HG03469 (cell line): ENCODE measurements at regions not wholly inside any gene's neighbourhood (a gene's known extent, or its start where the extent isn't known, plus 50 kb on each side); places are given as distances from the start of the nearest gene placed in this dataset.
"Not testable (repeated sequence)": the region's sequence is repeated elsewhere in the genome, so short reads cannot be mapped to it uniquely, and the experiment has no call there.

ENCODE experiments used
- ATAC-seq: cut with Tn5 transposase; IDR thresholded peaks from one replicate; pipeline ENCODE4 v1.9.1; 2021; ENCODE audit warnings: mild to moderate bottlenecking, moderate library complexity, moderate number of reproducible peaks; ENCODE audit not compliant: unreplicated experiment

DNA sequence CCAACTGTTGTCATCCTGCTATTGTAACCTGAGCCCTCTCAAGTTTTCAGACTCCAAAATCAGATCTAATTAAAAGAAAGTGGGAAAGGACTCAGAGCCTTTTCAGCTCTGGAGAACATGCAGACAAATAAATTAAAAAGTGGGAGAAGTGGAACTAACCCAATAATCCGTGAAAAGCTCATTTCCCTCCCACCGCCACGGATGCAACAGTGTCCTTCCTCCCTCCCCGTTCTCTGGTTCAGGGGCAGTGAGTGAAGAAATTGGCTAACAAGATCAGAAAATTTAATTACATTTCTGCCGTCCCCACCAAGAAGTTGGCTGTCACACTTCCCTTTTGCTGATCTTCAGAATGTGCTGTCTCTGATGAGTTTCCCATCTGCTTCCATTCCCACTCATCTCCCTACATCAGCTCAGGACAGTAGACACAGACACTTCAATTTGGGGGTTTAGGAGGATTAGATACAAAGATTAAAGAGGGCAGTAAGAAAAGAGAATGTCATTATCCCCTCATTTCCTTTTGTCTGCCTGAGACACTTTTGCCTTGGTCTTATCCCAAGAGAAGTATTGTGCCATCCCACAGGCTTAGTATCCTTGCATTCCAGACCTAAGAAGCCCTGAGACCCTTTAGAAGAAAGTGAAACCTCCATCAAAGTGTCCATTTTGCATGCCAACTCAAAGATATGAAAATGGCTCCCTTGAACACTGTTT is 335.7 kb upstream of the PPP2R3A start:
- ATAC-seq = no peak

DNA sequence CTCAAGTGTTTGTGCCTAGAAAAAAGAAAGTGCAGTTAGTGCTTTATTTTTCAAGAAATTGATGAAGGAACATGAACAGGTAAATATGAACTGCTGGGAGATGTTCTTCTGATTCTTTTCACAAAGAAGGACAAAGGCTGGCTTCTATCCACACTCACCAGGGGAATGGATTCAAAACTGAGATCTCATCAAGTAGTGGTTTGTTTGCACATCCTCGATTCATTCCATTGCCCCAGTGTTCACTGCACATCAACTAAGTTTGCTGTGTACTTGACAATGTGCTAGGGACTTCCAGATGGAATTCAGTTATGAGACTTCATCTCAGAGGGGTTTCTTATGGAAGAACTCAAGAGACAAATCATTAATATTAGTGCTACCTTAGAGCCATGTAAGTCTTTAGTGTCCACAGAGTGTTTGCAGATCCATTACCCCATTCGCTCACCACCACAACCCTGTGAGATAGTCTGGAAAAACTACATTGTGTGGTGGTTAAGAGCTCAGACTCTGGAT is 332.9 kb upstream of the PPP2R3A start:
- no peak for ATAC-seq

DNA sequence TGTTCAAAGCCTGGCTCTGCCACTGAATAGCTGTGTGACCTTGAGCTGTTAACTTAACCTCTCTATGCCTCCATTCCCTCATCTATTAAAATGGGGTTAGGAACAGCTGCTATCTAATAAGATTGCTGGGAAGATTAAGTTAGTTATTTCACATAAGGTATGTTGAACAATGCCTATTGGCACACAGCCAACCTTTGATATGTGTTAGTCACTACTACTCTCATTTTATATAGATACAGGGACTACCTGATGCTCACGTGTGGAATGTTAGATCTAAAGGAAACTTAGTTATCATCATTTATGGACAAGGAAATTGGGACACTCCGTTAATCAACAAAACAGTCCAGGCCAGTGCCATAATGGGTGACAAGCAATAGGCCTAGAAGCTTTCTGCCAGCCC is 332.4 kb upstream of the PPP2R3A start:
- no peak for ATAC-seq

DNA sequence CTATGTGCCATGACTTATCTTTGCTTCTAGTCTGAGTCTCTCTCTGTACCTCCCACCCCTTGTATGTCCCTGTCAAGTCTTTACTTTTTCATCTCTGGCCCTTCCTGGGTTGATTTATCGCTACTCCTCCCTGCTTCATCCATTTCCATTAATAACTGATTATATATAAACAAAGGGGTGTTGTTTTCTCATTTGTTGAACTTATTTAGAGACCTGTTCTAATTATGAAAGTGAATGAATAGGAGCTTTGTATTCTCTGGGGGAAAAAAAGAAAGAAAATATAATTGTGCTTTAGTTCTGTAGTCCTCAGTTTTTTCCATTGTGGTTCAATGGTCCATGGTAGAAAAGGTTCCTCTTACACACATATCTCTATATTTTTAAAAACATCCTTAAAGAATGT is 328.9 kb upstream of the PPP2R3A start:
- ATAC-seq = no peak

DNA sequence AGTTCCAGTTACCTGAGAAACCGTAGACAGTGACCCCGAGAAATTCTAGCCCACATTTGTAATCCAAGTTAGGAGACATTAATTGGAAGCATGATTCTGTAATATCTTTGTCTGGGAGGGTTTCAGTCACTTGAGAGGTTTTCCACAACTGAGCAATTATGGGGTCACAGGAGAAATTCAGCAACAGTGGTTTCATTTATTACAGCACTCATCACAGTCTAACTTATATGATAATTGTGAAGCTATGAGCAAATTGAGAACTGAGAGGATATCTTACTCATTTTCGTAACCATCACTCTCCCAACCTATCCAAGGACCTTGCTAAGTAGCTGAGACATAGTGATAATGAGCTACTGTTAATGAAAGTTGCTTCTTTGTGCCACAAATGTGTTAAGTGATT is 328.5 kb upstream of the PPP2R3A start:
- ATAC-seq = no peak

DNA sequence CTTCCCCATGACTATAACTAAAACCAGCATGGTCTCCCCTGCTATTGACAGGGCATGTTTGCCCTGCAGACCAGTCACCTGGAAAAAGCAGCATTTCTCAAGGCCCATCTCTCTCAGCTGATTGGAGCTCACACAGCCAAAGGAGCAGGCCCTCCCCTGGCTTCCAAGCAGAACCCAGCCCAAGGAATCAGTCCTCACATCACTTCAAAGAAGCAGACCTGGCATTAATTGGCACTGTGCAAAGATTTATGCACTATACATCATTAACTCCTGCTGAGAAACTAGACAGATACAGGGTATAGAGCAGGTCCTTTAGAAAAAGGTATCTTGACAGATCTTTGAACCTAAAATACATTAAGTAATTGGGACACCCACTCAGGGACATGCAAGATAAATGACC is 323.8 kb upstream of the PPP2R3A start:
- ATAC-seq = no peak

DNA sequence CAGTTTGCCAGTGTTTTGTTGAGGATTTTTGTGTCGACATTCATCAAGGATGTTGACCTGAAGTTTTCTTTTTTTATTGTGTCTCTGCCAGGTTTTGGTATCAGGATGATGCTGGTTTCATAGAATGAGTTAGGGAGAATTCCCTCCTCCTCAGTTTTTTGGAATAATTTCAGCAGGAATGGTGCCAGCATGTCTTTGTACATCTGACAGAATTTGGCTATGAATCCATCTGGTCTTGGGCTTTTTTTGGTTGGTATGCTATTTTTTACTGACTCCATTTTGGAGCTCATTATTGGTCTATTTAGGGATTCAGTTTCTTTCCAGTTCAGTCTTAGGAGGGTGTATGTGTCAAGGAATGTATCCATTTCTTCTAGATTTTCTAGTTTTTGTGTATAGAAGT is 320.0 kb upstream of the PPP2R3A start:
- no peak for ATAC-seq

DNA sequence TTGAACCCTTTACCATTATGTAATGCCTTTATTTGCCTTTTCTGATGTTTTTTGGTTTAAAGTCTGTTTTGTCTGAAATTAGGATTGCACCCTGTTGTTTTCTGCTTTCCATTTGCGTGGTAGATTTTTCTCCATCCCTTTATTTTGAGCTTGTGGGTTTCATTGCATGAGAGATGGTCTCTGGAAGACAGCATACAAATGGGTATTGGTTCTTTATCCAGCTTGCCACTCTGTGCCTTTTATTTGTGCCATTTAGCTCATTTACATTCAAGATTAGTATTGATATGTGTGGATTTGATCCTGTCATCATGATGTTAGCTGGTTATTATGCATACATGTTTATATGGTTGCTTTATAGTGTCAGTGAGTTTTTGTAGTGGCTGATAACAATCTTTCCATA is 318.7 kb upstream of the PPP2R3A start:
- no peak for ATAC-seq

DNA sequence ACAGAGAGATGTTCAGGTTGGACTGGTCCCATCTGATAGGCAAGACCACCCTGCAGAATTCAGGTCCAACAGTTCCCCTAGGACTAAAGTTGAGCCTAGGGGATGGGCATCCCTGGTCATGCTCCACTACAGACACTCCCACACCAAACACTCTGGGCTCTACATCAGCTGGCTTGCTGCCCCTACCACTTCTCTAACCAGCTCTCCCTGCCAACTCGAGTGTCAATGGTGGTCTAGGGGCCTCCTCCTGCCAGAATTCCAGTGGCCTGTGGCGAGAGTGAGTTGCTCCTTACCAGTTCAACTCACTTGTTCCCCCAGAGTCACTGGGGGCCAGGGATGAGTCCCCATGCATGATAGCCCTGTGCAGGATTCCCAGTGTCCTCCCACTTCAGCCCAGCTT is 316.2 kb upstream of the PPP2R3A start:
- no peak for ATAC-seq

DNA sequence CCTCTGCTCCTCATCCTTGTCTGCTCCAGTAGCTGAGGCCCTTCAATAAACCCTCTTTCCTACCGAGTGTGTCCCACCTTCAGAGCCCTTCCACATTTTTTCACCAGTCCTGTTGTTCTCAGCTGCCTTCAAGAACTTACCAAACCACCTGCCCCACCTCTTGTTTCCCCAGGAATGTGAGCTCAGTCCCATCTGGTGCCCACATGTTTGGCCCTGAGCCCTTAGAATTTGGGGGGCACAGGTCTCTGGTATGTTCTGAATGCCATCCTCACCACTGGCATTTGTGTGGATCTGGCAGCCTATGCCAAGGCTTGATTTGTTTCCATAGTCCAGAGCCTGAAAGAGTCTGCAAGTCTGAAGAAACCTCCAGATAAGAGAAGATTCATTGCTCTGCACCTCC is 315.2 kb upstream of the PPP2R3A start:
- ATAC-seq = no peak

DNA sequence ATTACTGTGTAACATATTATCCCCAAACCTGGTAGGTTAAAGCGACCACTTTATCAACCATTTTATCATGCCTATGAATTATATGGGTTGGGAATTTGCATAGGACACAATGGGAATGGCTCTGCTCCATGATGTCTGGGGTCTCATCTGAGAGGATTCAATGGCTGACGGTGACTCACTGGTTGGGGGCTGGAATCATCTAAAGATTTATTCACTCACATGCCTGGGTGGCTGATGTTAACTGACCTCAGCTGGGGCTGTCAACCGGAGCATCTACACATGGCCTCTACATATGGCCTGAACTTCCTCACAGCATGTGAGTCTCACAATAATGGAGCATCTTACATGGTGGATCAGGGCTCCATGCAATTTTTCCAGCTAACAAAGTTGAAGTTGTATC is 313.1 kb upstream of the PPP2R3A start:
- no peak for ATAC-seq

DNA sequence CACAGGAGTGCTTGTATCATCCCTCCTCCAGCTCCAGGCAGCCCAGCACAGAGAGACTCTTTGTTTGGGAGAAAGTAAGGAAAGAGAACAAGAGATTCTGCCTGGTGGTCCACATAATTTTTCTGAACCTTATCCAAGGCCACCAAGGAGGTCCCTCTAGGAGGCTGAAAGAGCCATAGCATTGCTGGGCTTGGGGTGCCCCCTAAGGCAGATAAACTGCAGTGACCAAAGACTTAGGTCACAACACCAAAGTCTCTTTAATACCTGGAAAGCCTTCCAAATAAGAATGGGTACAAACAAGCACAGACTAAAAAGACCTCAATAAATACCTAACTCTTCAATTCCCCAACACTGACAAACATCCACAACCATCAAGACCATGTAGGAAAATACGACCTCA is 310.2 kb upstream of the PPP2R3A start:
- no peak for ATAC-seq

DNA sequence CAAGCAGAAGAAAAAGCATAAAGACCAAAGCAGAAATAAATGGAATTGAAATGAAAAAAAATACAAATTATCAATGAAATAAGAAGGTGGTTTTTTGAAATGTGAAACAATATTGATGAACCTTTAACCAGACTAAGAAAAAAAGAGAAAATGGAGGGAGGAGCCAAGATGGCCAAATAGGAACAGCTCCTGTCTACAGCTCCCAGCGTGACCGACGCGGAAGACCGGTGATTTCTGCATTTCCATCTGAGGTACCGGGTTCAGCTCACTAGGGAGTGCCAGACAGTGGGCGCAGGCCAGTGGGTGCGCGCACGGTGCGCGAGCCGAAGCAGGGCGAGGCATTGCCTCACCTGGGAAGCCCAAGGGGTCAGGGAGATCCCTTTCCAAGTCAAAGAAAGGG is 307.1 kb upstream of the PPP2R3A start:
- ATAC-seq = not testable (repeated sequence)

DNA sequence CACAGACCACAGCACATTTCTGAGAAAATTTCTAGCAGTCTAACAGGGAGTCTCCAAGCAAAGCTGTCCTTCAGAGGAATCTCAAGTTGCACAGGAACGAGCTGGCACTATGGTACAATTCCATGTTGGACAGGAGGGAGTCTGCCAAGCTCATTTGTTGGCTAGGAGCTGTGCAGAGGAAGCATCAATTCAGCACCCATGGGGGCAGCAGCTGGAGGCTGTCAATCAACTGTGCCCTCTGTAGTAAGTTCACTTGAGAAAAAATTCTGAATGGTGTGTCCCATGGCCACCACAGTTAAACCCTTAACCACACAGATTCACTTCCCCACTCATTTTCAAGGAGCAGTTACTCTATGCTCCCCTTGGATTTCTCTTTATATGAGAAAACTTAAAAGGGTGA is 298.5 kb upstream of the PPP2R3A start:
- no peak for ATAC-seq

DNA sequence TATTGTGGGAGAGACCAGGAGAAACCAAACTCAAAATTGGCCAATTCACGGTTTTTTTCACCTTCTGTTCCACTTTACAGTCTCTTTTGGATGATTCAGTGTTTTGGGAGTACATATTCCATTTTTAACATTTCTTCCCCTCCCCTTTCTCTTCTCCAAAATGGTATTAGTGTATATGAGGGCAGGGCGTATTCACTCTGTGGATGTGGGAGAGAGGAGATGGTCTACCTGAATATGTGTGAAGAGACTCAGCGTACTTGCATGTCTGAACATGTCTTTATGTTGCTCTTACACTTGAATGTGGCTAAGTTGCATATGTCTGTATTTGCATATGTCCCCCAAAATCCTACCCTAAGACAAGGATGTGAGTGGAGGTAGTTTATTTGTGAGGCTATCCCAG is 291.0 kb upstream of the PPP2R3A start:
- no peak for ATAC-seq

DNA sequence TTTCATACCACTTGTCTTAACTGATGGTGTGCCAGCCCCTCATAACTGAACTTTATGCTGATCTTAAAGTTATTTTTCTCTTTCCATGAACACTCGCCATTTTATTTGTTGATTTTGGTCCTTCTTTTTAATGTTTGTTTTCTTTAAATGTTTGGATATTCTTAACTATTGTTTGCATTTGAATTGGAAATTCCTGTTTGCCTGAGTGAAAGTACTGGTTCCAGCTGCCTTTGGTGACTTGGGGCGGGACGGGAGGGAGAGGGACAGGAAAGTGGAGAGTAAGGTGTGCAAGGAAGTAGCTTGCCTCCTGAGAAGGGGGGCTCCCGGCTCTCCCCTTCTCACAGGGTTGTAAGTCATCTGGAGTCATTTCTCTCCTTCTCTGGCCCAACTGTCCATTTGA is 287.1 kb upstream of the PPP2R3A start:
- no peak for ATAC-seq

DNA sequence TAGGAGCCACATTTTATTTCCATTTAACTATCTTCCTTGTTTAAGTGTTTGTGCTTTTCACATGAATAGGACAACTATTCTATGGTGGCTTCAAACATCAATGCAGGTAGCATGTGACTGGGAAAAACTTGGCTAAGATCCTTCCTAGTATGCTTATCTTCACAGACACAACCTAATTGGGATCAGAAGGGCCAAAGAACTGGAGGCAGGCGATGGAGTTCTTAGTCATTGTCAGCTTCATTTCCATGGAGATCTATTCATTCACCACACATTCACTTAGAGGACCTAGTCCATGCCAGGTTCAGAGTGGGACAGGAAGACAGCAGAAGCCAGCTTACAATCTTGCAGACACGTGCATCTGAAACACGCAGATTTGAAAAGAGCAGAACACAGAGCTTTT is 277.5 kb upstream of the PPP2R3A start:
- no peak for ATAC-seq

DNA sequence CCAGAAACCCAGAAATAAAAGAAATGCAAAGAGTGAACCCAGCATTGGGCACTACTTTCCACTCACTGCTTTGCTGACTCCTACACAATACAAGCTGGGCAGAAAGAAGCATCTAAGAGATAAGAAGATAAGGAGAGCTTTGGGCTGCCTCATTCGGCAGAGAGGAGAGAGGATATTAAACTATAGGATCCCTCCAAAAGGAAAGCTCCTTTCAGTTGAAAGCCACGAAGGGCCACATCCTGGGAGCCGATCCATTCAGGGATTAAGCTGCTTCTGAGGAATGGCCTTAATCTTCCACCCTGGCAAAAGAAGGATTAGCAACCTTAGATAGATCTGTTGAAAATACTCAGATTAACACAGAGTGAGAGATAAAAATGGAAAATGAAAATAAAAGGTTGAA is 274.9 kb upstream of the PPP2R3A start:
- no peak for ATAC-seq

DNA sequence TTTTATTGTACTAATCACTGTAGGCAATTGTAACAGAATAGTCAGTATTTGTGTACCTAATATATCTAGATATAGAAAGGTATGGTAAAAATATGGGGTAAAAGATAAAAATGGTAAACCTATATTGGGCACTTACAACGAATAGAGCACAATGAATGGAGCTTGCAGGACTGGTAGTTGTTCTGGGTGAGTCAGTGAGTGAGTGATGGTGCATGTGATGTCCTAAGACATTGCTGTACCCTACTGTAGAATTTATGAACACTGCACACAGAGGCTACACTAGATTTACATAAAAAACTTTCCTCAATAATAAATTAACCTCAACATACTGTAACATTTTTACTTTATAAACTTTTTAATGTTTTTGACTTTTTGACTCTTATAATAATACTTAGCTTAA is 274.3 kb upstream of the PPP2R3A start:
- ATAC-seq = no peak

DNA sequence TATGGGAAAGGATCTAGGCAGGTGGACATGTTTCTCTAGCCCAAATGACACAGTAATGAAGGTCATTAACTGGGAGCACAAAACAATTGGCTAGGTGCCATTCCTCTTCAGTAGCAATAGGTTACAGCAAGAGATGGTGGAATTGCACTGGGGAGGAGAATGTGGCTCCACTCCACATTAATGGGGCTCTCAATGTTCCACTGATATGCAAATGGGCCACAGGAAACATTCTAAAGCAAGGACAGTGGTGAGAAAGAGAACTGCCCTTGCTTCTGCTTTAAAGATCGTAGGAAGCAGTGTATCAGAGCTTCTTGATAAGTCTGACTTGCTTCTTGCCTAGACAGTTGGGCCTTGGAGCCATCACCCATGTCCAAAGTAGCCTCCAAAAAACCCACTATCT is 271.4 kb upstream of the PPP2R3A start:
- no peak for ATAC-seq

DNA sequence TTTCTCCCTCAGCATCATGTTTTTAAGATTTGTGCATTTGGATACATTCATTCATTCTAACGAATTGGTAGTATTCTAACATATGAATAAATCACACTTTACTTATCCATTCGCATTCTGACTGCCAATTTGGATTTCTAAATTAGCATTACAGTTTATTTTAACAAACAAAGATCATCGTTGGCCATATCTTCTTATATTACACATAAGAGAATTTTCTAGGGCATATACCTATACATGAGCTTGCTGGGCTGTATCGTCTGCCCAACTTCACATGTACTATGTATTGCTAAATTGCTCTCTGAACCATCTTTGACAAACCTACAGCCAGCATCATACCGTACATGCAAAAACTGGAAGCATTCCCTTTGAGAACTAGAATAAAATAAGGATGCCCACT is 265.8 kb upstream of the PPP2R3A start:
- no peak for ATAC-seq

DNA sequence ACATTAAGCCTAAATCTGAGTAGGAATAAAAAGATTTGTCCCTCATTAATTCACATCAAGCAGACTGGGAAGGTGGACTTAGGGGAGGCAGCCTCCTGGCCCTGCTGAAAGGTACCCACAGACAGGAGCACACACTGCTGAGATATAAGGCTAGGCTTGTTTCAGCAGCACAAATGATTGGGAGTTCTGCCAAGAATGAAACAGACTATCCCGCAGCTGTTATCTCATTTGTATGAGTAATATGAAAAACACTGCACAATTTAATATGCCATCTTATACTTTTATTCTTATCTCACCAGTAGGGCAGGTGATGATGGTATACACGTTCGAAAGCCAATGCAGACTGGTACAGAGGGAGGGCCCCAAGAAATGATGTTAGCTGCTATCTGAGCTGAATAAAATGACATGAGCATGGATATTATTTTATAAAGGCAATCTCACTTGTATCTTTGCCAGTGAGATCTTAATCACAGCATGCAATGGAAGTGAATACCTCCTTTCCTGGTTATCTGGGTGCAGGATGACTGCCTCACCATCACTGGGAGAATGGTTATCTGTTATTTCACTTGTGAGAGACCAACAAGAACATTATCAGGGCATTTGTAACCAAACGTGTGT is 258.7 kb upstream of the PPP2R3A start:
- ATAC-seq = no peak

DNA sequence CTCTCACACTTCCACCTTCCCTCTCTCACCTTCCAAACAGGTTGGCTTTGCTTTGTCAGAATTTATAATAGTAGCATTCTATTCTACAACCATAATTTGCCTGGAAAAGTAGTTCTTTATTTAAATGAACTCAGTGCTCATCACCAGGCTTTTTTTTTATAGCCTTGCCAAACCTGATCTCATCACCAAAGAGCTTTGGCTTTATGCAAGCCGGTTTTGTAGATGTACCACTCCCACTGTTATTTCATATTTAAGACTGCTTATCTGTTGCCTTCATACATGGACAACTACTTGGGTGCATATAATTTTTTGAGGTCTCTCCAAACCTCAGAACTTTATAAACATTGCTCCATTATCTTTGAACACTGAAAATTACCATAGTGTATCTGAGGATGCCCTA is 246.1 kb upstream of the PPP2R3A start:
- ATAC-seq = no peak
